GM23338 (cell line): ENCODE measurements at regions not wholly inside any gene's neighbourhood (a gene's known extent, or its start where the extent isn't known, plus 50 kb on each side); places are given as distances from the start of the nearest gene placed in this dataset.

Experiments
- EZH2 ChIP-seq: fragments of 200-600 bp; sonication (generic); IDR thresholded peaks from one replicate; pipeline ENCODE4 v1.8.0; 2017; ENCODE audit warnings: antibody characterized with exemption, mild to moderate bottlenecking, low read depth; ENCODE audit not compliant: unreplicated experiment
- TF ChIP-seq, protein P1 (sequence below), 2 experiments: fragments of 200-600 bp in 1 of 2; sonication (generic) in 1 of 2; conservative IDR thresholded peaks; 2 replicates each; pipeline versions ENCODE4 v1.5.1 to v1.6.1; 2016 to 2017; ENCODE audit warnings: antibody characterized with exemption in 2 of 2, low read depth in 2 of 2, mild to moderate bottlenecking in 2 of 2, moderate library complexity in 1 of 2

- TF ChIP-seq, protein P1, sequence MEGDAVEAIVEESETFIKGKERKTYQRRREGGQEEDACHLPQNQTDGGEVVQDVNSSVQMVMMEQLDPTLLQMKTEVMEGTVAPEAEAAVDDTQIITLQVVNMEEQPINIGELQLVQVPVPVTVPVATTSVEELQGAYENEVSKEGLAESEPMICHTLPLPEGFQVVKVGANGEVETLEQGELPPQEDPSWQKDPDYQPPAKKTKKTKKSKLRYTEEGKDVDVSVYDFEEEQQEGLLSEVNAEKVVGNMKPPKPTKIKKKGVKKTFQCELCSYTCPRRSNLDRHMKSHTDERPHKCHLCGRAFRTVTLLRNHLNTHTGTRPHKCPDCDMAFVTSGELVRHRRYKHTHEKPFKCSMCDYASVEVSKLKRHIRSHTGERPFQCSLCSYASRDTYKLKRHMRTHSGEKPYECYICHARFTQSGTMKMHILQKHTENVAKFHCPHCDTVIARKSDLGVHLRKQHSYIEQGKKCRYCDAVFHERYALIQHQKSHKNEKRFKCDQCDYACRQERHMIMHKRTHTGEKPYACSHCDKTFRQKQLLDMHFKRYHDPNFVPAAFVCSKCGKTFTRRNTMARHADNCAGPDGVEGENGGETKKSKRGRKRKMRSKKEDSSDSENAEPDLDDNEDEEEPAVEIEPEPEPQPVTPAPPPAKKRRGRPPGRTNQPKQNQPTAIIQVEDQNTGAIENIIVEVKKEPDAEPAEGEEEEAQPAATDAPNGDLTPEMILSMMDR (conservative IDR thresholded peaks at IDR 0.05; ENCODE audit: low read depth in 2 of 2) = no peak
- no peak for TF ChIP-seq EZH2
Measured at GRCh38 chr5:174608631-174609097, 115.7 kb upstream of the MSX2 start.
